DND-41 (cell line): ENCODE measurements at regions not wholly inside any gene's neighbourhood (a gene's known extent, or its start where the extent isn't known, plus 50 kb on each side); places are given as distances from the start of the nearest gene placed in this dataset.

Source experiments
- ATAC-seq: fragments of 200-7000 bp; cut with Tn5 transposase; 3 replicates; pipeline ENCODE4 v1.9.1; 2021; ENCODE audit warnings: low read depth; ENCODE audit not compliant: insufficient read depth
- DNase-seq: peaks from one replicate; pipeline ENCODE4 v3.0.0-alpha.2; 2020
- H2AFZ ChIP-seq: 2 replicates; pipeline ENCODE4 v1.6.0; 2012; ENCODE audit warnings: low read depth, low read length
- H3K27ac ChIP-seq: 2 replicates; pipeline ENCODE4 v1.5.1; 2012; ENCODE audit warnings: low read length, inconsistent platforms
- H3K27me3 ChIP-seq: fragments of 200-600 bp; sonication (generic); 2 replicates; pipeline ENCODE4 v1.6.0; 2012; ENCODE audit warnings: low read length, mild to moderate bottlenecking, inconsistent platforms; ENCODE audit not compliant: insufficient read depth, poor library complexity
- H3K36me3 ChIP-seq: 2 replicates; pipeline ENCODE4 v1.5.1; 2012; ENCODE audit warnings: low read length, inconsistent platforms; ENCODE audit not compliant: insufficient read depth
- H3K4me1 ChIP-seq: 2 replicates; pipeline ENCODE4 v1.5.1; 2012; ENCODE audit warnings: mild to moderate bottlenecking, low read length; ENCODE audit not compliant: insufficient read depth
- H3K4me2 ChIP-seq: 2 replicates; pipeline ENCODE4 v1.6.0; 2012; ENCODE audit warnings: mild to moderate bottlenecking, moderate library complexity, low read length, inconsistent platforms; ENCODE audit not compliant: insufficient read depth
- H3K4me3 ChIP-seq, 2 experiments: fragments of 200-600 bp in 1 of 2; shearing (Covaris generic) in 1 of 2; 2 replicates each; pipeline ENCODE4 v1.5.1; 2012 to 2016; ENCODE audit warnings: inconsistent platforms in 2 of 2, low read length in 2 of 2, mild to moderate bottlenecking in 2 of 2, low read depth in 1 of 2, moderate library complexity in 1 of 2
- H3K79me2 ChIP-seq: 2 replicates; pipeline ENCODE4 v1.6.0; 2012; ENCODE audit warnings: low read length, inconsistent platforms; ENCODE audit not compliant: insufficient read depth
- H3K9ac ChIP-seq: 2 replicates; pipeline ENCODE4 v1.6.0; 2012; ENCODE audit warnings: low read depth, mild to moderate bottlenecking, inconsistent platforms, low read length, moderate library complexity
- H3K9me3 ChIP-seq: 2 replicates; pipeline ENCODE4 v1.5.1; 2012; ENCODE audit warnings: low read length, moderate library complexity, mild to moderate bottlenecking, inconsistent platforms; ENCODE audit not compliant: insufficient read depth, severe bottlenecking
- H4K20me1 ChIP-seq: 2 replicates; pipeline ENCODE4 v1.6.0; 2012; ENCODE audit warnings: low read length; ENCODE audit not compliant: insufficient read depth
- CTCF ChIP-seq: IDR thresholded peaks from 2 replicates; pipeline ENCODE4 v1.5.1; 2012; ENCODE audit warnings: borderline replicate concordance, low read length, moderate library complexity, mild to moderate bottlenecking; ENCODE audit not compliant: poor library complexity, severe bottlenecking; ENCODE audit errors: extremely low read depth
- EZH2 ChIP-seq: IDR thresholded peaks from 3 replicates; pipeline ENCODE4 v1.6.1; 2012; ENCODE audit warnings: borderline replicate concordance, low read depth, mild to moderate bottlenecking, moderate library complexity, low read length, inconsistent platforms; ENCODE audit not compliant: severe bottlenecking

- Histone ChIP-seq H3K4me2 (no peak overlapping the region), H3K4me3 (no peak overlapping the region), H3K27me3 (no peaks in the 10 kb centered on the region), H3K4me1 (no peaks in the 10 kb centered on the region), H3K27ac (no peak overlapping the region), H3K9ac (no peak overlapping the region), H3K36me3 (no peaks in the 10 kb centered on the region), H2AFZ (no peak overlapping the region), H3K9me3 (no peaks in the 10 kb centered on the region), H4K20me1 (no peaks in the 10 kb centered on the region), H3K79me2 (no peaks in the 10 kb centered on the region)
- no peak for TF ChIP-seq CTCF
- no peak for TF ChIP-seq EZH2
- DNase-seq (no peak), ATAC-seq (no peak)
Measured at GRCh38 chr7:41142904-41143473, 559.9 kb downstream of the INHBA start.

GRCh38 chr7:41139789-41140188 is 563.1 kb downstream of the INHBA start:
- ATAC-seq (no peak), DNase-seq (no peak)
- no peak for TF ChIP-seq CTCF
- TF ChIP-seq EZH2: no peak
- H3K9ac ChIP-seq: no peak overlapping the region
- H4K20me1 ChIP-seq: no peaks in the 10 kb centered on the region
- H3K36me3 ChIP-seq: no peaks in the 10 kb centered on the region
- no peaks in the 10 kb centered on the region for H3K79me2 ChIP-seq
- H3K27ac ChIP-seq: no peak overlapping the region
- no peak overlapping the region for H3K4me3 ChIP-seq
- H3K9me3 ChIP-seq: peaks cover 3% of the 10 kb centered on the region
- H3K27me3 ChIP-seq: no peaks in the 10 kb centered on the region
- no peaks in the 10 kb centered on the region for H3K4me1 ChIP-seq
- no peak overlapping the region for H2AFZ ChIP-seq
- no peak overlapping the region for H3K4me2 ChIP-seq

- peaks cover 3% of the 10 kb centered on the region for H3K9me3 ChIP-seq
- no peak for DNase-seq
- no peak for TF ChIP-seq CTCF
- TF ChIP-seq EZH2: no peak
Measured at GRCh38 chr7:41136551-41136950, 566.3 kb downstream of the INHBA start.

DNA sequence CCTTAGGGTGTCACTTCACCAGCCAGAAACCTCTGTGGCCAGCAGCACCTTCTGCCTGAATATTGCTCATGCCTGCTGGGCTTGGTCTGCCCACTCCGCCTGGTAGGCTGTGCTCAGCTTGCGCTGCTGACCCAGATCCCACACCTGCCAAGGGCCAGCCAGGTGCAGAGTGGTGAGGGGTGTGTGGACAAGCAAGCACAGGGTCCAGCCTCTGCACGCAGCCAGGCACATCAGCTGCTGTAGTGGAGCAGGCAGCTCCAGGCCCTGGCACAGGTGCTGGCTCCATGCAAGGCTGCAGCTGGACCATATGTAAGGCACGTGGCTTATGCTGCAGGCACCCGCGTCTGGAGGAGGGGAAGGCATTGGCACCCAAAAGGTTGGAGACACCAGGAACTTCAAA is 567.4 kb downstream of the INHBA start:
- no peak overlapping the region for H2AFZ ChIP-seq
- ATAC-seq (no peak), DNase-seq (no peak)
- TF ChIP-seq CTCF: no peak
- TF ChIP-seq EZH2: no peak
- no peaks in the 10 kb centered on the region for H3K36me3 ChIP-seq
- no peaks in the 10 kb centered on the region for H3K79me2 ChIP-seq
- H3K9ac ChIP-seq: no peak overlapping the region
- H3K4me1 ChIP-seq: no peaks in the 10 kb centered on the region
- H3K4me2 ChIP-seq: no peak overlapping the region
- H3K4me3 ChIP-seq: no peak overlapping the region
- H4K20me1 ChIP-seq: no peaks in the 10 kb centered on the region
- no peaks in the 10 kb centered on the region for H3K27me3 ChIP-seq
- no peak overlapping the region for H3K27ac ChIP-seq
- peaks cover 3% of the 10 kb centered on the region for H3K9me3 ChIP-seq

More at GRCh38 chr7:41136551-41136950, 566.3 kb downstream of the INHBA start:
- Histone ChIP-seq H3K9ac (no peak overlapping the region), H3K27me3 (no peaks in the 10 kb centered on the region), H3K79me2 (no peaks in the 10 kb centered on the region), H3K4me3 (no peak overlapping the region), H4K20me1 (no peaks in the 10 kb centered on the region), H2AFZ (no peak overlapping the region), H3K4me1 (no peaks in the 10 kb centered on the region), H3K27ac (no peak overlapping the region), H3K4me2 (no peak overlapping the region), H3K36me3 (no peaks in the 10 kb centered on the region)
- no peak for ATAC-seq
